ENCODE measurements at regions not wholly inside any gene's neighbourhood (a gene's known extent, or its start where the extent isn't known, plus 50 kb on each side); places are given as distances from the start of the nearest gene placed in this dataset.

GRCh38 chr16:85269165-85269564 lies 156.9 kb upstream of the CIBAR2 start:
- in situ Hi-C loops (cut with HindIII; ENCODE audit: low pct_ligation_motif_present, low sequenced_read_pairs): no loop called here
- Histone ChIP-seq H3K36me3 (replicated peaks) (no peaks in the 10 kb centered on the region), H3K27ac (no peak overlapping the region), H3K27me3 (replicated peaks) (no peaks in the 10 kb centered on the region), H3K4me3 (ENCODE audit: low read depth, low read length) (no peak overlapping the region)
- DNase-seq: no peak
- no peak for TF ChIP-seq CTCF (IDR thresholded peaks at IDR 0.05; ENCODE audit: low read depth, low read length, missing control alignments)

GRCh38 chr16:85270374-85270773 lies 158.1 kb upstream of the CIBAR2 start:
- TF ChIP-seq CTCF (IDR thresholded peaks at IDR 0.05; ENCODE audit: low read depth, low read length, missing control alignments): no peak
- H3K36me3 ChIP-seq (replicated peaks): no peaks in the 10 kb centered on the region
- H3K27ac ChIP-seq: no peak overlapping the region
- no peaks in the 10 kb centered on the region for H3K27me3 ChIP-seq (replicated peaks)
- no peak for DNase-seq
- no peak overlapping the region for H3K4me3 ChIP-seq (ENCODE audit: low read depth, low read length)
- in situ Hi-C loops (cut with HindIII; ENCODE audit: low pct_ligation_motif_present, low sequenced_read_pairs): no loop called here

GRCh38 chr16:85271198-85271597 lies 158.9 kb upstream of the CIBAR2 start:
- DNase-seq: no peak
- H3K27ac ChIP-seq: no peak overlapping the region
- no peaks in the 10 kb centered on the region for H3K36me3 ChIP-seq (replicated peaks)
- in situ Hi-C loops (cut with HindIII; ENCODE audit: low pct_ligation_motif_present, low sequenced_read_pairs): no loop called here
- no peaks in the 10 kb centered on the region for H3K27me3 ChIP-seq (replicated peaks)
- H3K4me3 ChIP-seq (ENCODE audit: low read depth, low read length): no peak overlapping the region
- no peak for TF ChIP-seq CTCF (IDR thresholded peaks at IDR 0.05; ENCODE audit: low read depth, low read length, missing control alignments)

GRCh38 chr16:85273293-85273692 lies 161.0 kb upstream of the CIBAR2 start:
- DNase-seq: no peak
- Histone ChIP-seq H3K27me3 (replicated peaks) (no peaks in the 10 kb centered on the region), H3K4me3 (ENCODE audit: low read depth, low read length) (no peak overlapping the region), H3K36me3 (replicated peaks) (no peaks in the 10 kb centered on the region), H3K27ac (no peak overlapping the region)
- in situ Hi-C loops (cut with HindIII; ENCODE audit: low pct_ligation_motif_present, low sequenced_read_pairs): no loop called here
- TF ChIP-seq CTCF (IDR thresholded peaks at IDR 0.05; ENCODE audit: low read depth, low read length, missing control alignments): no peak

- DNase-seq: no peak
- no peak overlapping the region for H3K4me3 ChIP-seq (ENCODE audit: low read depth, low read length)
- H3K36me3 ChIP-seq (replicated peaks): no peaks in the 10 kb centered on the region
- in situ Hi-C loops (cut with HindIII; ENCODE audit: low pct_ligation_motif_present, low sequenced_read_pairs): no loop called here
- H3K27ac ChIP-seq: no peak overlapping the region
- H3K27me3 ChIP-seq (replicated peaks): no peaks in the 10 kb centered on the region
- no peak for TF ChIP-seq CTCF (IDR thresholded peaks at IDR 0.05; ENCODE audit: low read depth, low read length, missing control alignments)
These were observed 162.2 kb upstream of the CIBAR2 start for GRCh38 chr16:85274501-85274900.

GRCh38 chr16:85274924-85275323 lies 162.7 kb upstream of the CIBAR2 start:
- no peak for TF ChIP-seq CTCF (IDR thresholded peaks at IDR 0.05; ENCODE audit: low read depth, low read length, missing control alignments)
- Histone ChIP-seq H3K36me3 (replicated peaks) (no peaks in the 10 kb centered on the region), H3K4me3 (ENCODE audit: low read depth, low read length) (no peak overlapping the region), H3K27ac (no peak overlapping the region), H3K27me3 (replicated peaks) (no peaks in the 10 kb centered on the region)
- in situ Hi-C loops (cut with HindIII; ENCODE audit: low pct_ligation_motif_present, low sequenced_read_pairs): no loop called here
- no peak for DNase-seq
